ENCODE measurements at regions not wholly inside any gene's neighbourhood (a gene's known extent, or its start where the extent isn't known, plus 50 kb on each side); places are given as distances from the start of the nearest gene placed in this dataset.

DNA sequence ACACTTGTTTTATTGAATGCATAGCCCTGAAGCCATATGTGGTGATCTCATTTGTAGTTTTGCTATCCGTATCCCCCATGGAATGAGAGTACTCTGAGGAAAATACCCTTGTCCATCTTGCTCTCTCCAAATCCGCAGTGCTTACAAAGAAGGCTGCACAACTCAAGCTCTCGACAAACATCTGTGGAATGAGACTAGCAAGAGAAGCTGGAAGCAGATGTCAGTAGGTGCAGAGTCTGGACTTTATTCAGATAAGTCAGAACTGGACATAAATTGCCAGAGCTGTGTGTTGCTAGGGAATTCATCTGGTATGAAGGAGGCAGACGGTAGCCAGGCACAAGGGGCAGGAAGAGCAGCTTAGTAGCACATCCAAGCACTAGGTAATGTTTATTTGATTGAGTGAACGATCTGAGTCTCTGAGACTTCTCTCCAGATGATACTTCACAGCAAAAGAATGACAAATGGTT, 1046.2 kb downstream of the XPNPEP1 start:
- Mint-ChIP-seq H3K27me3 (ENCODE audit: unreplicated experiment) (no peaks in the 10 kb centered on the region), H3K9me3 (ENCODE audit: unreplicated experiment) (no peaks in the 10 kb centered on the region), H3K27ac (ENCODE audit: unreplicated experiment) (no peak overlapping the region), H3K4me3 (ENCODE audit: unreplicated experiment) (no peak overlapping the region), H3K4me1 (ENCODE audit: unreplicated experiment) (no peaks in the 10 kb centered on the region), H3K36me3 (ENCODE audit: low read depth, unreplicated experiment) (no peaks in the 10 kb centered on the region)
- DNase-seq (ENCODE audit: low spot score), result no peak
- no peak for TF ChIP-seq CTCF (IDR thresholded peaks at IDR 0.05; ENCODE audit: unreplicated experiment)

DNA sequence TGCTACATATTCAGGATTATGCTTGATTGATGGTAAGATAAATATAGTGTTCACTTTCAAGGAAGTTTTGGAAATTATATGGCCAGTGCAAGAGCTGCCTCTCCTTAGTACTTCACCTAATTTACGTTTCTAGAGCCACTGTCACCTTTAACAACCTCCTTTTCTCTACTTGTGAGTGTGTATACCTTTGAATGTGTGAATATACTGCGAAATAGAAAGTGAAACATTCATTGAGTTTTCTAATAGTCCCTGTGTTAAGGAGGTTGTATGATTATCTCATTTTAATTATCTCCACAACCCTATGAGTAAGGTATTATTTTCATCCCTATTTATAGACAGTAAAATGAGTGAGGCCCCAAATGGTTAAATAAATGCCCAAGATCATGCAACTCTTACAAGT, 1050.5 kb downstream of the XPNPEP1 start:
- H3K27ac Mint-ChIP-seq (ENCODE audit: unreplicated experiment), result no peak overlapping the region
- DNase-seq (ENCODE audit: low spot score), result no peak
- no peak for TF ChIP-seq CTCF (IDR thresholded peaks at IDR 0.05; ENCODE audit: unreplicated experiment)
- no peak overlapping the region for H3K4me3 Mint-ChIP-seq (ENCODE audit: unreplicated experiment)
- no peaks in the 10 kb centered on the region for H3K4me1 Mint-ChIP-seq (ENCODE audit: unreplicated experiment)
- no peaks in the 10 kb centered on the region for H3K27me3 Mint-ChIP-seq (ENCODE audit: unreplicated experiment)
- no peaks in the 10 kb centered on the region for H3K9me3 Mint-ChIP-seq (ENCODE audit: unreplicated experiment)
- H3K36me3 Mint-ChIP-seq (ENCODE audit: low read depth, unreplicated experiment), result no peaks in the 10 kb centered on the region

GRCh38 chr10:108868881-108869280, 1054.4 kb downstream of the XPNPEP1 start:
- H3K4me1 Mint-ChIP-seq (ENCODE audit: unreplicated experiment), result no peaks in the 10 kb centered on the region
- no peaks in the 10 kb centered on the region for H3K36me3 Mint-ChIP-seq (ENCODE audit: low read depth, unreplicated experiment)
- H3K27me3 Mint-ChIP-seq (ENCODE audit: unreplicated experiment), result no peaks in the 10 kb centered on the region
- H3K4me3 Mint-ChIP-seq (ENCODE audit: unreplicated experiment), result no peak overlapping the region
- H3K27ac Mint-ChIP-seq (ENCODE audit: unreplicated experiment), result no peak overlapping the region
- H3K9me3 Mint-ChIP-seq (ENCODE audit: unreplicated experiment), result no peaks in the 10 kb centered on the region
- TF ChIP-seq CTCF (IDR thresholded peaks at IDR 0.05; ENCODE audit: unreplicated experiment), result no peak
- no peak for DNase-seq (ENCODE audit: low spot score)

DNA sequence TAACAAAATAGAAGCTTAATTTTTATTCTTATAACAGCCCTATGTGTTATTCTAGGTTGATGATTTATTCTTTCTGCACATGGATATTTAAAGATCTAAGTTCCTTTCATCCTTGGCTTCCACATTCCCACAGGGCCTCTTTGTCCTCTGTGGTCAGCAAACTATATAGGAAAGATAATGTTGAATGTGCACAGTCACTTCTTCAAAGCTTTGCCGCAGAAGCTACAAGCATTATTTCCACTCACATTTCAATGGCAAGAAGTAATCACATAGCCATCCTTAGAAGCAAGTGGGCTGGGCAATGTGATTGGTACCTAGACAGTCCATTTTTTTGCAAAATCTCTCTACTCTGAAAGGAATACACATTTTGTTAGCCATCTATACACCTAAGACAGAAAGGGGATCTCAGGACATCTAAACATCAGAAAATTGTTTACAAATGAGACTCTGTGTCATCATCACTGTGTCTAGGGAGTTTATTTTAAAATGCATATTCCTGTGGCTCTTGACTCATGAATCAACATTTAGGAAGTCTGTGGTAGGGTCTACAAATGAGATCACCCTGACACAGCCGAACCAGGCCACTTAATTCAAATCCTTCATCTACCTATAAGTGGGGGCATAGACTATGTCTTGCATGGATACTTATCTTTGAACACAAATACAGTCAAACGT, 1060.5 kb downstream of the XPNPEP1 start:
- Mint-ChIP-seq H3K27me3 (ENCODE audit: unreplicated experiment) (no peaks in the 10 kb centered on the region), H3K9me3 (ENCODE audit: unreplicated experiment) (no peaks in the 10 kb centered on the region), H3K4me3 (ENCODE audit: unreplicated experiment) (no peak overlapping the region), H3K27ac (ENCODE audit: unreplicated experiment) (no peak overlapping the region), H3K4me1 (ENCODE audit: unreplicated experiment) (no peaks in the 10 kb centered on the region), H3K36me3 (ENCODE audit: low read depth, unreplicated experiment) (no peaks in the 10 kb centered on the region)
- no peak for TF ChIP-seq CTCF (IDR thresholded peaks at IDR 0.05; ENCODE audit: unreplicated experiment)
- no peak for DNase-seq (ENCODE audit: low spot score)

DNA sequence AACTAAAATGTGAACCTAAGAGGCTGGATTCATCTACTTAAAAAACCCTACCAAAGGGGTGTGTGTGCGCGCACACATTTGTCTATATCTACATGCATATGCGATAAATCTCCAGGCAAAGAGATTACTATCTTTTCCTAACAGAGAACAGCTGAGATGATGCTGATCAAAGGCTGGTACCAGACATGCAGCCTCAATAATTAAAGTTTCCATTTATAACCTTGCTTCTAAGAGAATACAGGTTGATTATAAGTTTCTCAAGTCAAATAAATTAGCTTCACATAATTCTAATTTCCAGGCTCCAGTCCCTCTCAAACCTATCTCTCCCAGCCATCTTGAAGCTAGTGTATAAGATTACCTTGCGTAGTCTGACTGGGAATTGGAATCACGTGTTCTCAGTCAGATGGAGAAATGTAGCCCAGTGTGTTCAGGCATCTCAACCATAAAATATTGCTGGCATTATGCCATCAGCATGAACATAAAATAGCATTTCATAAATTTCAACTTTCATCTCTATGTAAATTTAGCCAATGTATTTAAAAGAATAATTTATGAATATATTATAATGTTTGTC, 1062.0 kb downstream of the XPNPEP1 start:
- no peak overlapping the region for H3K4me3 Mint-ChIP-seq (ENCODE audit: unreplicated experiment)
- no peaks in the 10 kb centered on the region for H3K4me1 Mint-ChIP-seq (ENCODE audit: unreplicated experiment)
- no peak for TF ChIP-seq CTCF (IDR thresholded peaks at IDR 0.05; ENCODE audit: unreplicated experiment)
- no peak for DNase-seq (ENCODE audit: low spot score)
- H3K27me3 Mint-ChIP-seq (ENCODE audit: unreplicated experiment), result no peaks in the 10 kb centered on the region
- no peaks in the 10 kb centered on the region for H3K36me3 Mint-ChIP-seq (ENCODE audit: low read depth, unreplicated experiment)
- H3K9me3 Mint-ChIP-seq (ENCODE audit: unreplicated experiment), result no peaks in the 10 kb centered on the region
- H3K27ac Mint-ChIP-seq (ENCODE audit: unreplicated experiment), result no peak overlapping the region

Data from endothelial cell (in vitro differentiated cells).